ENCODE measurements at regions not wholly inside any gene's neighbourhood (a gene's known extent, or its start where the extent isn't known, plus 50 kb on each side); places are given as distances from the start of the nearest gene placed in this dataset.
A peak's percentile ranks its signal among the peaks of the same experiment; 100 is the strongest.

GRCh38 chr1:99107680-99108079, 103.0 kb upstream of the PLPPR5 start (continued):
- TF ChIP-seq MEF2A (IDR thresholded peaks at IDR 0.05; ENCODE audit: control insufficient read depth, low read depth, low read length) (no peak), NEUROD1 (IDR thresholded peaks at IDR 0.05; ENCODE audit: borderline replicate concordance, low read depth, low read length, partially characterized antibody) (no peak), JUND (IDR thresholded peaks at IDR 0.05; ENCODE audit: borderline replicate concordance, low read depth, low read length) (no peak), JUND (tag; IDR thresholded peaks at IDR 0.05; ENCODE audit: borderline replicate concordance, low read depth, low read length) (peak; percentile 17; the same call in 1 of the 3 replicates), PHB2 (IDR thresholded peaks at IDR 0.05; ENCODE audit: low read depth) (no peak), AFF4 (CRISPR knock-in tag; IDR thresholded peaks at IDR 0.05) (no peak), MECOM (CRISPR knock-in tag; IDR thresholded peaks at IDR 0.05) (no peak), NFATC3 (IDR thresholded peaks at IDR 0.05) (no peak), ZNF121 (CRISPR knock-in tag; conservative IDR thresholded peaks at IDR 0.05) (no peak), TSC22D4 (tag; IDR thresholded peaks at IDR 0.05) (no peak), ZBTB2 (IDR thresholded peaks at IDR 0.05) (no peak), STAT6 (CRISPR knock-in tag; IDR thresholded peaks at IDR 0.05) (no peak), RBM34 (IDR thresholded peaks at IDR 0.05; ENCODE audit: borderline replicate concordance, insufficient read depth, low read length) (no peak), ASH1L (IDR thresholded peaks at IDR 0.05; ENCODE audit: borderline replicate concordance, low read depth, partially characterized antibody) (no peak), PTBP1 (IDR thresholded peaks at IDR 0.05; ENCODE audit: low read depth, low read length) (no peak), BMI1 (IDR thresholded peaks at IDR 0.05; ENCODE audit: low read length) (no peak), ATF1 (CRISPR knock-in tag; IDR thresholded peaks at IDR 0.05) (no peak), ATF1 (tag; IDR thresholded peaks at IDR 0.05) (peak; percentile 25; the same call in 1 of the 2 replicates), SAFB2 (IDR thresholded peaks at IDR 0.05; ENCODE audit: borderline replicate concordance, low read depth, low read length, severe bottlenecking) (no peak), ZNF316 (IDR thresholded peaks at IDR 0.05) (0 out of 2 replicates have a peak, but pooled peaks have one; percentile 6), CBX1 (IDR thresholded peaks at IDR 0.05; ENCODE audit: low read depth) (no peak), SIX5 (IDR thresholded peaks at IDR 0.05; ENCODE audit: borderline replicate concordance in 1 of 2, insufficient read depth in 1 of 2, low read depth in 1 of 2, low read length in 2 of 2) (no peak), JUNB (CRISPR knock-in tag; conservative IDR thresholded peaks at IDR 0.05) (0 out of 2 replicates have a peak, but pooled peaks have one; percentile 25), POLR2A (conservative IDR thresholded peaks at IDR 0.05) (no peak), POLR2AphosphoS5 (IDR thresholded peaks at IDR 0.05; ENCODE audit: control insufficient read depth, insufficient read depth, low read depth, low read length) (no peak)

Data from K562 (cell line).